HTR-8/SVneo (cell line): ENCODE measurements at regions not wholly inside any gene's neighbourhood (a gene's known extent, or its start where the extent isn't known, plus 50 kb on each side); places are given as distances from the start of the nearest gene placed in this dataset.
A peak's percentile ranks its signal among the peaks of the same experiment; 100 is the strongest.

ENCODE experiments used
- DNase-seq: peaks from one replicate; pipeline ENCODE4 v3.0.0; 2011; ENCODE audit warnings: low spot score, mixed read lengths; ENCODE audit not compliant: insufficient read length
- FAIRE-seq: peaks from 2 replicates; lab custom pipeline; 2011; peaks lifted over from hg19 to GRCh38; lab: Jason Lieb, UNC

- DNase-seq (no peak), FAIRE-seq (no peak)
These were observed 1599.9 kb upstream of the LRRTM3 start for GRCh38 chr10:65325913-65326312.

GRCh38 chr10:65328486-65328885, 1597.3 kb upstream of the LRRTM3 start:
- DNase-seq (no peak), FAIRE-seq (no peak)

GRCh38 chr10:65335311-65335710, 1590.5 kb upstream of the LRRTM3 start:
- FAIRE-seq = no peak
- DNase-seq = no peak

GRCh38 chr10:65340340-65340739, 1585.5 kb upstream of the LRRTM3 start:
- no peak for FAIRE-seq

GRCh38 chr10:65341323-65341925, 1584.4 kb upstream of the LRRTM3 start:
- no peak for FAIRE-seq
- peak; percentile 20 for DNase-seq

More at GRCh38 chr10:65340340-65340739, 1585.5 kb upstream of the LRRTM3 start:
- DNase-seq = no peak

GRCh38 chr10:65342245-65342644, 1583.6 kb upstream of the LRRTM3 start:
- DNase-seq (no peak), FAIRE-seq (no peak)

- DNase-seq = no peak
- no peak for FAIRE-seq
These were observed 1579.4 kb upstream of the LRRTM3 start for GRCh38 chr10:65346466-65346865.

GRCh38 chr10:65348637-65349036, 1577.2 kb upstream of the LRRTM3 start:
- FAIRE-seq (no peak), DNase-seq (no peak)

- no peak for DNase-seq
- no peak for FAIRE-seq
These were observed 1575.2 kb upstream of the LRRTM3 start for GRCh38 chr10:65350611-65351010.

- FAIRE-seq (no peak), DNase-seq (no peak)
These were observed 1570.6 kb upstream of the LRRTM3 start for GRCh38 chr10:65355141-65355680.

GRCh38 chr10:65358565-65358964, 1567.3 kb upstream of the LRRTM3 start:
- FAIRE-seq (no peak), DNase-seq (no peak)

- FAIRE-seq (no peak), DNase-seq (no peak)
These were observed 1565.3 kb upstream of the LRRTM3 start for GRCh38 chr10:65360497-65360896.

- DNase-seq (no peak), FAIRE-seq (no peak)
These were observed 1560.0 kb upstream of the LRRTM3 start for GRCh38 chr10:65365878-65366277.

- FAIRE-seq (no peak), DNase-seq (no peak)
These were observed 1558.1 kb upstream of the LRRTM3 start for GRCh38 chr10:65367706-65368105.

- no peak for FAIRE-seq
These were observed 1550.3 kb upstream of the LRRTM3 start for GRCh38 chr10:65375528-65375927.

GRCh38 chr10:65377687-65378086, 1548.1 kb upstream of the LRRTM3 start:
- no peak for DNase-seq
- no peak for FAIRE-seq

More at GRCh38 chr10:65375528-65375927, 1550.3 kb upstream of the LRRTM3 start:
- DNase-seq = no peak

GRCh38 chr10:65394502-65395297, 1531.1 kb upstream of the LRRTM3 start:
- DNase-seq = no peak
- FAIRE-seq = no peak

GRCh38 chr10:65395631-65396030, 1530.2 kb upstream of the LRRTM3 start:
- FAIRE-seq (no peak), DNase-seq (no peak)

- no peak for FAIRE-seq
- no peak for DNase-seq
These were observed 1528.8 kb upstream of the LRRTM3 start for GRCh38 chr10:65396997-65397396.

GRCh38 chr10:65408401-65408800, 1517.4 kb upstream of the LRRTM3 start:
- DNase-seq = no peak
- no peak for FAIRE-seq

- no peak for DNase-seq
- FAIRE-seq = no peak
These were observed 1512.8 kb upstream of the LRRTM3 start for GRCh38 chr10:65413001-65413400.
